Fibroblast of villous mesenchyme (primary cell): ENCODE measurements at regions not wholly inside any gene's neighbourhood (a gene's known extent, or its start where the extent isn't known, plus 50 kb on each side); places are given as distances from the start of the nearest gene placed in this dataset.
A peak's percentile ranks its signal among the peaks of the same experiment; 100 is the strongest.

ENCODE experiments used
- DNase-seq: peaks from one replicate; pipeline ENCODE4 v3.0.0-alpha.2; 2010; ENCODE audit warnings: low read depth
- H3K4me3 ChIP-seq: 2 replicates; pipeline ENCODE4 v1.5.1; 2011; ENCODE audit warnings: low read depth, mild to moderate bottlenecking, low read length
- CTCF ChIP-seq: IDR thresholded peaks from 2 replicates; pipeline ENCODE4 v1.5.1; 2012; ENCODE audit warnings: low read depth, mild to moderate bottlenecking, low read length; ENCODE audit not compliant: insufficient read depth

GRCh38 chr18:76594966-76595365, 99.9 kb upstream of the ZNF516 start:
- no peak for TF ChIP-seq CTCF
- no peak overlapping the region for H3K4me3 ChIP-seq
- DNase-seq: no peak

GRCh38 chr18:76593843-76594242, 98.8 kb upstream of the ZNF516 start:
- H3K4me3 ChIP-seq: no peak overlapping the region
- no peak for DNase-seq
- no peak for TF ChIP-seq CTCF

GRCh38 chr18:76592981-76593381, 97.9 kb upstream of the ZNF516 start:
- peak overlapping the region; percentile 10 for H3K4me3 ChIP-seq
- no peak for TF ChIP-seq CTCF
- DNase-seq: peak; percentile 79

- H3K4me3 ChIP-seq: no peak overlapping the region
- DNase-seq: no peak
- TF ChIP-seq CTCF: no peak
Measured at GRCh38 chr18:76592096-76592495, 97.1 kb upstream of the ZNF516 start.

- TF ChIP-seq CTCF: no peak
- no peak overlapping the region for H3K4me3 ChIP-seq
- no peak for DNase-seq
Measured at GRCh38 chr18:76589866-76590265, 94.8 kb upstream of the ZNF516 start.

GRCh38 chr18:76589316-76589715, 94.3 kb upstream of the ZNF516 start:
- H3K4me3 ChIP-seq: peak overlapping the region; percentile 40
- DNase-seq: no peak
- TF ChIP-seq CTCF: no peak

- H3K4me3 ChIP-seq: peak overlapping the region; percentile 40
- TF ChIP-seq CTCF: no peak
- DNase-seq: peak; percentile 31
Measured at GRCh38 chr18:76588601-76589226, 93.7 kb upstream of the ZNF516 start.
